IPS-18a (cell line): ENCODE measurements at regions not wholly inside any gene's neighbourhood (a gene's known extent, or its start where the extent isn't known, plus 50 kb on each side); places are given as distances from the start of the nearest gene placed in this dataset.

ENCODE experiments used
- H3K27ac ChIP-seq: one replicate; pipeline ENCODE4 v1.5.1; 2013; ENCODE audit warnings: low read length
- H3K27me3 ChIP-seq: one replicate; pipeline ENCODE4 v1.6.1; 2013; ENCODE audit warnings: mild to moderate bottlenecking, low read length; ENCODE audit not compliant: control insufficient read depth, insufficient read depth
- H3K36me3 ChIP-seq: one replicate; pipeline ENCODE4 v1.6.1; 2013; ENCODE audit warnings: low read depth, low read length; ENCODE audit not compliant: control insufficient read depth
- H3K4me1 ChIP-seq: one replicate; pipeline ENCODE4 v1.6.1; 2013; ENCODE audit warnings: low read depth, low read length; ENCODE audit not compliant: control insufficient read depth
- H3K4me3 ChIP-seq: one replicate; pipeline ENCODE4 v1.5.1; 2013; ENCODE audit warnings: low read length
- H3K9ac ChIP-seq: one replicate; pipeline ENCODE4 v1.6.1; 2013; ENCODE audit warnings: mild to moderate bottlenecking, low read length, moderate library complexity
- H3K9me3 ChIP-seq: one replicate; pipeline ENCODE4 v1.6.1; 2013; ENCODE audit warnings: low read depth, low read length; ENCODE audit not compliant: control insufficient read depth

DNA sequence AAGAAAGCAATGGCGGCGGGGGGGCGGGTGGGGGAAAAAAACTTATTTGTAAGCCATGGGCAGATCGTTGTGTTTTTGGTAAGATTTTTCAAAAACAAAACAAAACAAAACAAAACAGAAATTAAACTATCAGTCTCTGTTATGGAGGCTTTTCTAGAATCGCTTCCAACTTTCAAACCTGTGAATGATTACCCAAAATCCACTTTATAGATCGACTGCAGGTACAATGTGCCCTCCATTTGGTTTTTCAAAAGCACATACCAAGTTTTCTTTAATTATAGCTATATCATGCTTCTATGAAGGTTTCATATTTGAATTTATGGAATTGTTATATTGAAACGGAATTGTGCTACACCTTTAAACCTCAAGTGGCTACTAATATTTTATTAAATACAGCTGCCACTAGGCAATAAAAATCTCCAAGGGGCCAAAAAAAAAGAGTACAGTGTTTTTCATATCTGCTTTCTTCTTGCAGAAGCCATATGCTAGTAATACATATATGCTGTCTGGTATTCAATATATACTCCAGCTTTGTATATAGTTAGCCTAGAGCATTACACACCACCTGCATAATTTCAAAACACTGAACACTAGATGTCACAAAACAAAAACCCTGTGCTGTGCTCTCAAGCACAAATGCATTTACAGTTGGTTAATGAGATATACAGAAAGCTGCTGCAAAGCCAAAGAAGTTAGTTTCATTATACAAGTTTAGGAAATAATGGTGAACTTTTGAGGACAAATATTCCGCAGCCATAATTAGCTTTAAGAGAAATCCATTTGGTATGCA lies 683.8 kb upstream of the NR2F2 start:
- Histone ChIP-seq H3K36me3 (no peaks in the 10 kb centered on the region), H3K4me3 (no peak overlapping the region), H3K4me1 (no peaks in the 10 kb centered on the region), H3K9me3 (no peaks in the 10 kb centered on the region), H3K27me3 (no peaks in the 10 kb centered on the region), H3K27ac (no peak overlapping the region), H3K9ac (no peak overlapping the region)

DNA sequence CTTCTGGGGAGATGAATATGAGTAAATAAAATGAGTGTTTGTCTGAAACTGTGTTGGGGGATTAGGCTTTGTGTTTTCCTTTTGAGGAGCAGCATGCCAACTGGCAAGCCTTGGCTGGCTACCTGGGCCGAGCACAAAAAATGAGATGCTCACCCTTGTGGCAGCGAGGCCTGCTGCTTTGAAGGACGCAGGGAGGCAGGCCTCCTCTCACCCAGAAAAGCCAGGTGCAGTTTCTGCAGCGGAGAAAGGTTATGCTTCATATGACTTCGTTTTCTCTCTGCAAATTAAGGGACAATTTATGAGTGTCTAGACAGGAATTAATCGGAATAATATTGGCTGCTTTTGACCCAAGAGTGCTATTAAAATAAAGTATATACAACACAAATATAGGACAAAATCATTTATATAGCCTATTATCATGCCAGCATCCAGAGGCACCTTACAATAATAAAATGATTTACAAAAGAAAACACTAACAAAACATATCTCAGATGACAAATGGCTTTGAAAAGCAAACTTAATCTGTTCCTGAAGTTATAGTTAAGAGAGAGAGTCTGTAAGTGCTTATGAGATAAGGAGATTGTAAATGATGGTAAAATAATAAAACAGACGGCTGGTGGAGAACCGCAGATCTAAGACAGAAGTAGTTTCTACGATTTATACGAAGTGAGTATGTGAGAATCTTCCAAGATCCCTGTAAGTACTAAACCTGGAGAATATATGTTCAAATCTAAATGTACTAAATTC lies 682.8 kb upstream of the NR2F2 start:
- H3K36me3 ChIP-seq: no peaks in the 10 kb centered on the region
- H3K27me3 ChIP-seq: no peaks in the 10 kb centered on the region
- no peaks in the 10 kb centered on the region for H3K4me1 ChIP-seq
- H3K27ac ChIP-seq: no peak overlapping the region
- no peak overlapping the region for H3K9ac ChIP-seq
- H3K4me3 ChIP-seq: no peak overlapping the region
- H3K9me3 ChIP-seq: no peaks in the 10 kb centered on the region

DNA sequence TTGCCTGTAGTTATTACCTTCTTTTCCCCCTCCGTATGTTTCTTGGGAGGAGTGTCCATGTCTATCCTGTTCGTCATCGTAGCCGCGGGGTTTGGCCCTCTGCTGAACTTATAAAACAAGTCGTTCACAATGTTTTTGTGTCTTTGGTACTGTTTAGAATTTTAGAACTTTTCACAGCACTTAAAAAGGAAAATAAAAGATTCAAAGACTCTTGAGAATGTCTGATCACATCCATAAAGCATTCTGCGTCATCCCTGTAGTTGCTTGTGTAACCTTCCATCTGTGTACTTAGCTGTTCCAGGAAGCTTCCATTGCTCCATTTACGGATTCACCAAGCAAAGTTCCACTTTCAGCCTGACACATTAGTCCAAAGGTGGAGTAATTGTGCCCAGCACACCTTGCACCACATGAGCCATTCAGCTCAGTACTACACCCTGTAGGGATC lies 677.1 kb upstream of the NR2F2 start:
- Histone ChIP-seq H3K9me3 (no peaks in the 10 kb centered on the region), H3K4me1 (no peaks in the 10 kb centered on the region), H3K4me3 (no peak overlapping the region), H3K27ac (no peak overlapping the region), H3K9ac (no peak overlapping the region), H3K27me3 (no peaks in the 10 kb centered on the region), H3K36me3 (no peaks in the 10 kb centered on the region)

- H3K9me3 ChIP-seq: no peaks in the 10 kb centered on the region
- no peaks in the 10 kb centered on the region for H3K4me1 ChIP-seq
- no peak overlapping the region for H3K9ac ChIP-seq
- H3K4me3 ChIP-seq: no peak overlapping the region
- H3K36me3 ChIP-seq: no peaks in the 10 kb centered on the region
- H3K27me3 ChIP-seq: no peaks in the 10 kb centered on the region
- H3K27ac ChIP-seq: no peak overlapping the region
Observed at GRCh38 chr15:95655089-95655607, 675.4 kb upstream of the NR2F2 start.

- no peak overlapping the region for H3K9ac ChIP-seq
- no peak overlapping the region for H3K4me3 ChIP-seq
- H3K9me3 ChIP-seq: no peaks in the 10 kb centered on the region
- no peaks in the 10 kb centered on the region for H3K36me3 ChIP-seq
- H3K27ac ChIP-seq: no peak overlapping the region
- no peaks in the 10 kb centered on the region for H3K27me3 ChIP-seq
- no peaks in the 10 kb centered on the region for H3K4me1 ChIP-seq
Observed at GRCh38 chr15:95656595-95656994, 673.9 kb upstream of the NR2F2 start.

DNA sequence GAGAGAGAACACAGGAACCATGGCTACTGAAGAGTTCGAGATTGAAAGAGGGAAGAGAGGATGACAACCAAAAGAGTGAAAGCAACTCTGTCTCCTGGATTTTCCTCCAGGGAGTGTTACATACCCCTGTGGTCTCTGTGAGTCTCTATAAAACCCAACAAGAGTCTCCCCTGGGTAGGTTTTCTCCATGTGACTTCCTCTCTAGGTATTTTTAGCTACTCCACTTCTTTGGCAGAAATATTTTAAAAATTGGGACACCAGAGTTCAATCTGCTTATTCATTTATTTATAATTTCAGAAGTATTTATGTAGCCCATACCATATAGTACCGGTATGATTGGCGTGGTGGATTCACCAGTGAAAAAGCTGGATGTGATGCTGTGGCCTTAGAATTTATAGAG lies 671.7 kb upstream of the NR2F2 start:
- no peaks in the 10 kb centered on the region for H3K4me1 ChIP-seq
- no peaks in the 10 kb centered on the region for H3K36me3 ChIP-seq
- no peaks in the 10 kb centered on the region for H3K27me3 ChIP-seq
- H3K4me3 ChIP-seq: no peak overlapping the region
- no peak overlapping the region for H3K9ac ChIP-seq
- no peaks in the 10 kb centered on the region for H3K9me3 ChIP-seq
- no peak overlapping the region for H3K27ac ChIP-seq

GRCh38 chr15:95659656-95660055 lies 670.8 kb upstream of the NR2F2 start:
- Histone ChIP-seq H3K27me3 (no peaks in the 10 kb centered on the region), H3K4me1 (peaks cover 3% of the 10 kb centered on the region), H3K9ac (no peak overlapping the region), H3K9me3 (no peaks in the 10 kb centered on the region), H3K27ac (no peak overlapping the region), H3K4me3 (no peak overlapping the region), H3K36me3 (no peaks in the 10 kb centered on the region)

DNA sequence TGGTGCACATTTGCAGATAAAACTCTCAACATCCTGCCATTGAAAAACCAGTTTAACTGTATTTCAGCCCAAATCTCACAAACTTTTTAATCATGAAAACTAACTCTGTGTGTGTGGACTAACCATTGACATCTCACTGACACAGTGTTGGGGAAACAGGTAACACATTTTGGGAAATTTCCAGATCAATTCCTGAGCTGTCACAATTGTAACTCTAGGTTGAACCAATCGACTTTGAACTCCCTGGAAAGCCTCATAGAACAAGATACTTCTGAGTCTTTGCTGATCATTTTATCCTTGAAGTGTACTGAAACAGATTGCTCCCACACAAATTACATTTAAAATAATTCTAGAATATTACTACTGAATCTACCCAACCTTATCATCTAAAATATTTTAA lies 667.9 kb upstream of the NR2F2 start:
- peaks cover 4% of the 10 kb centered on the region for H3K4me1 ChIP-seq
- no peak overlapping the region for H3K4me3 ChIP-seq
- no peaks in the 10 kb centered on the region for H3K36me3 ChIP-seq
- no peak overlapping the region for H3K9ac ChIP-seq
- no peaks in the 10 kb centered on the region for H3K9me3 ChIP-seq
- no peaks in the 10 kb centered on the region for H3K27me3 ChIP-seq
- H3K27ac ChIP-seq: no peak overlapping the region

GRCh38 chr15:95663156-95664100 lies 667.1 kb upstream of the NR2F2 start:
- H3K4me3 ChIP-seq: no peak overlapping the region
- no peak overlapping the region for H3K9ac ChIP-seq
- H3K36me3 ChIP-seq: no peaks in the 10 kb centered on the region
- peaks cover 4% of the 10 kb centered on the region for H3K4me1 ChIP-seq
- H3K27me3 ChIP-seq: no peaks in the 10 kb centered on the region
- H3K9me3 ChIP-seq: no peaks in the 10 kb centered on the region
- H3K27ac ChIP-seq: no peak overlapping the region

DNA sequence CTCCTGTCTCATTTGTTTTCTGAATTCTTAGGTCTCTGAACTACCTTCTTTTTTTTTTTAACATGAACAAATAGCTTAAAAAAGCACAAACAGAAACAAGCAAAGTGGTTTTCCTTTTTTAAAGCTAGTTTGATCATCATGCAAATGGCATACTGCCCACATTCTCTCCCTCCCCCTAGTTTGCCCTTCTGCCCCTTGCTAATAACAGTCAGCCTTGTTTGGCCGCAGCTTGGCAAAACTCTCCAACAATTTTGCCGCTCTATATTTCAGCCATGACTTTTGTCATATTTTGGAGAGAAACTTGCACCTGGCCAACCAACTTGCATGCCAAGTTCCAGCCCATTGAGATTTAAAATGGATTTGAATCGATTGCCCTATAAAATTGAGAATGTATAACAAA lies 666.0 kb upstream of the NR2F2 start:
- Histone ChIP-seq H3K4me1 (peaks cover 4% of the 10 kb centered on the region), H3K36me3 (no peaks in the 10 kb centered on the region), H3K27me3 (no peaks in the 10 kb centered on the region), H3K9ac (no peak overlapping the region), H3K4me3 (no peak overlapping the region), H3K9me3 (no peaks in the 10 kb centered on the region), H3K27ac (no peak overlapping the region)
